Panc1 (cell line): ENCODE measurements at regions not wholly inside any gene's neighbourhood (a gene's known extent, or its start where the extent isn't known, plus 50 kb on each side); places are given as distances from the start of the nearest gene placed in this dataset.

Source experiments
- ATAC-seq: fragments of 200-7000 bp; cut with Tn5 transposase; 2 replicates; pipeline ENCODE4 v1.9.1; 2020; ENCODE audit warnings: mild to moderate bottlenecking, moderate library complexity
- BruUV-seq: library from RNA; stranded (reverse); fragments of 400-500 nt; replicated peaks from 2 replicates; lab custom pipeline; 2021; lab: Mats Ljungman, UMichigan
- CTCF ChIA-PET: fragments of 300-600 bp; sonication (Branson Sonifier 250); formaldehyde crosslinking; loops from one replicate; lab custom pipeline; 2022; ENCODE audit warnings: antibody characterized with exemption; lab: Charles Lee
- POLR2A ChIA-PET: fragments of 300-600 bp; sonication (Branson Sonifier 250); formaldehyde crosslinking; loops from one replicate; lab custom pipeline; 2022; ENCODE audit warnings: antibody characterized with exemption; lab: Charles Lee
- DNase-seq: peaks from one replicate; pipeline ENCODE4 v3.0.0-alpha.2; 2010; ENCODE audit warnings: low read depth, low spot score
- H3K27ac ChIP-seq: 2 replicates; pipeline ENCODE4 v1.5.1; 2011; ENCODE audit warnings: mild to moderate bottlenecking, low read length, inconsistent platforms
- H3K27me3 ChIP-seq: fragments of 200-500 bp; sonication (Bioruptor generic); 2 replicates; pipeline ENCODE4 v1.6.0; 2014; ENCODE audit warnings: low read length, inconsistent platforms; ENCODE audit not compliant: control insufficient read depth, insufficient read depth
- H3K36me3 ChIP-seq: fragments of 200-500 bp; sonication (Bioruptor generic); 2 replicates; pipeline ENCODE4 v1.5.1; 2014; ENCODE audit warnings: inconsistent platforms, mild to moderate bottlenecking, low read length, moderate library complexity; ENCODE audit not compliant: control insufficient read depth, insufficient read depth
- H3K4me1 ChIP-seq: 2 replicates; pipeline ENCODE4 v1.5.1; 2011; ENCODE audit warnings: inconsistent platforms, mild to moderate bottlenecking, low read length, moderate library complexity; ENCODE audit not compliant: control insufficient read depth, insufficient read depth
- H3K4me3 ChIP-seq, 2 experiments: 2 replicates each; pipeline ENCODE4 v1.5.1; 2011 to 2012; ENCODE audit warnings: low read depth in 2 of 2, low read length in 2 of 2, mild to moderate bottlenecking in 2 of 2, inconsistent platforms in 1 of 2, moderate library complexity in 1 of 2
- H3K9me3 ChIP-seq: fragments of 200-500 bp; sonication (Bioruptor generic); 2 replicates; pipeline ENCODE4 v1.5.1; 2014; ENCODE audit warnings: low read depth, mild to moderate bottlenecking, inconsistent platforms, low read length, moderate library complexity; ENCODE audit not compliant: control insufficient read depth, insufficient read depth
- POLR2AphosphoS5 ChIP-seq: IDR thresholded peaks from 2 replicates; pipeline ENCODE4 v1.6.1; 2012; ENCODE audit warnings: mild to moderate bottlenecking, low read depth, low read length, moderate library complexity
- SIN3A ChIP-seq: IDR thresholded peaks from 2 replicates; pipeline ENCODE4 v1.6.1; 2012; ENCODE audit warnings: low read depth, mild to moderate bottlenecking, low read length, moderate library complexity, borderline replicate concordance; ENCODE audit not compliant: insufficient read depth
- TCF7L2 ChIP-seq: IDR thresholded peaks from 2 replicates; pipeline ENCODE4 v1.6.1; 2011; ENCODE audit warnings: mild to moderate bottlenecking, low read depth, low read length, inconsistent platforms
- in situ Hi-C: cut with HindIII; loops from 2 replicates; pipeline ENCODE4 v1.10.0; 2016; ENCODE audit warnings: low sequenced_read_pairs, low pct_unique_long_range_greater_than_20kb
- intact Hi-C: fragments of 100-400 bp; cut with micrococcal nuclease; formaldehyde crosslinking; loops from one replicate; pipeline ENCODE4 v1.10.0; 2022; ENCODE audit not compliant: unreplicated experiment
- TF ChIP-seq, protein P1 (sequence below), 2 experiments: IDR thresholded peaks; 2 replicates each; pipeline ENCODE4 v1.6.1; 2011 to 2012; ENCODE audit warnings: low read depth in 2 of 2, control low read depth in 1 of 2, low read length in 1 of 2, mild to moderate bottlenecking in 1 of 2, moderate library complexity in 1 of 2; ENCODE audit not compliant: insufficient read depth in 1 of 2
- TF ChIP-seq, protein P2 (sequence below): fragments of 450-650 bp; IDR thresholded peaks from 2 replicates; pipeline ENCODE4 v1.5.1; 2017; ENCODE audit warnings: mild to moderate bottlenecking

DNA sequence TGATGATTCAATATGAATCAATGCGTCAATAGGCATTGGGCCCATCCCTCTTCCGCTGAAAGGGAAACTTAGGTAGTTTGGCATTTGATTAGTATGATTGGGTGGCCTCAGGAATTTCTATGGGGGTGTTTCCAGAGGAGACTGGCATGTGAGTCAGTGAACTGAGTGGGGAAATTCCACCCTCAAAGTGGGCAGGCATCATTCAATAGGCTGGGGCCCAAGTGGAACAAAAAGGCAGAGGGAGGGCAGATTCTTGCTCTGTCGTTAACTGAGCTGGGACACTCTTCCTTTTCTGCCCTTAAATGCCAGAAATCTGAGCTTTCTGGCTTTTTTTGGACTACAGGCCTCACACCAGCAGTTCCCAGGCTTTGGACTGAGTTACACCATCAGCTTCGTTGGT, 373.5 kb downstream of the RPS29 start:
- H3K4me1 ChIP-seq = no peaks in the 10 kb centered on the region
- H3K27ac ChIP-seq = no peak overlapping the region
- ChIA-PET POLR2A (no interaction called here), CTCF (no interaction called here)
- intact Hi-C loops (no loop called here), in situ Hi-C loops (no loop called here)
- DNase-seq = no peak
- BruUV-seq = no TSS peak
- H3K36me3 ChIP-seq = no peaks in the 10 kb centered on the region
- H3K9me3 ChIP-seq = no peaks in the 10 kb centered on the region
- H3K27me3 ChIP-seq = no peaks in the 10 kb centered on the region; the same call in 1 of the 2 replicates
- no peak overlapping the region for H3K4me3 ChIP-seq
- TF ChIP-seq SIN3A = no peak
- TF ChIP-seq, protein P1, sequence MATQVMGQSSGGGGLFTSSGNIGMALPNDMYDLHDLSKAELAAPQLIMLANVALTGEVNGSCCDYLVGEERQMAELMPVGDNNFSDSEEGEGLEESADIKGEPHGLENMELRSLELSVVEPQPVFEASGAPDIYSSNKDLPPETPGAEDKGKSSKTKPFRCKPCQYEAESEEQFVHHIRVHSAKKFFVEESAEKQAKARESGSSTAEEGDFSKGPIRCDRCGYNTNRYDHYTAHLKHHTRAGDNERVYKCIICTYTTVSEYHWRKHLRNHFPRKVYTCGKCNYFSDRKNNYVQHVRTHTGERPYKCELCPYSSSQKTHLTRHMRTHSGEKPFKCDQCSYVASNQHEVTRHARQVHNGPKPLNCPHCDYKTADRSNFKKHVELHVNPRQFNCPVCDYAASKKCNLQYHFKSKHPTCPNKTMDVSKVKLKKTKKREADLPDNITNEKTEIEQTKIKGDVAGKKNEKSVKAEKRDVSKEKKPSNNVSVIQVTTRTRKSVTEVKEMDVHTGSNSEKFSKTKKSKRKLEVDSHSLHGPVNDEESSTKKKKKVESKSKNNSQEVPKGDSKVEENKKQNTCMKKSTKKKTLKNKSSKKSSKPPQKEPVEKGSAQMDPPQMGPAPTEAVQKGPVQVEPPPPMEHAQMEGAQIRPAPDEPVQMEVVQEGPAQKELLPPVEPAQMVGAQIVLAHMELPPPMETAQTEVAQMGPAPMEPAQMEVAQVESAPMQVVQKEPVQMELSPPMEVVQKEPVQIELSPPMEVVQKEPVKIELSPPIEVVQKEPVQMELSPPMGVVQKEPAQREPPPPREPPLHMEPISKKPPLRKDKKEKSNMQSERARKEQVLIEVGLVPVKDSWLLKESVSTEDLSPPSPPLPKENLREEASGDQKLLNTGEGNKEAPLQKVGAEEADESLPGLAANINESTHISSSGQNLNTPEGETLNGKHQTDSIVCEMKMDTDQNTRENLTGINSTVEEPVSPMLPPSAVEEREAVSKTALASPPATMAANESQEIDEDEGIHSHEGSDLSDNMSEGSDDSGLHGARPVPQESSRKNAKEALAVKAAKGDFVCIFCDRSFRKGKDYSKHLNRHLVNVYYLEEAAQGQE (IDR thresholded peaks at IDR 0.05; ENCODE audit: insufficient read depth in 1 of 2, low read depth in 2 of 2, low read length in 1 of 2) = no peak
- TF ChIP-seq TCF7L2 = no peak
- no peak for TF ChIP-seq POLR2AphosphoS5
- TF ChIP-seq, protein P2, sequence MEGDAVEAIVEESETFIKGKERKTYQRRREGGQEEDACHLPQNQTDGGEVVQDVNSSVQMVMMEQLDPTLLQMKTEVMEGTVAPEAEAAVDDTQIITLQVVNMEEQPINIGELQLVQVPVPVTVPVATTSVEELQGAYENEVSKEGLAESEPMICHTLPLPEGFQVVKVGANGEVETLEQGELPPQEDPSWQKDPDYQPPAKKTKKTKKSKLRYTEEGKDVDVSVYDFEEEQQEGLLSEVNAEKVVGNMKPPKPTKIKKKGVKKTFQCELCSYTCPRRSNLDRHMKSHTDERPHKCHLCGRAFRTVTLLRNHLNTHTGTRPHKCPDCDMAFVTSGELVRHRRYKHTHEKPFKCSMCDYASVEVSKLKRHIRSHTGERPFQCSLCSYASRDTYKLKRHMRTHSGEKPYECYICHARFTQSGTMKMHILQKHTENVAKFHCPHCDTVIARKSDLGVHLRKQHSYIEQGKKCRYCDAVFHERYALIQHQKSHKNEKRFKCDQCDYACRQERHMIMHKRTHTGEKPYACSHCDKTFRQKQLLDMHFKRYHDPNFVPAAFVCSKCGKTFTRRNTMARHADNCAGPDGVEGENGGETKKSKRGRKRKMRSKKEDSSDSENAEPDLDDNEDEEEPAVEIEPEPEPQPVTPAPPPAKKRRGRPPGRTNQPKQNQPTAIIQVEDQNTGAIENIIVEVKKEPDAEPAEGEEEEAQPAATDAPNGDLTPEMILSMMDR = no peak
- ATAC-seq = no peak

DNA sequence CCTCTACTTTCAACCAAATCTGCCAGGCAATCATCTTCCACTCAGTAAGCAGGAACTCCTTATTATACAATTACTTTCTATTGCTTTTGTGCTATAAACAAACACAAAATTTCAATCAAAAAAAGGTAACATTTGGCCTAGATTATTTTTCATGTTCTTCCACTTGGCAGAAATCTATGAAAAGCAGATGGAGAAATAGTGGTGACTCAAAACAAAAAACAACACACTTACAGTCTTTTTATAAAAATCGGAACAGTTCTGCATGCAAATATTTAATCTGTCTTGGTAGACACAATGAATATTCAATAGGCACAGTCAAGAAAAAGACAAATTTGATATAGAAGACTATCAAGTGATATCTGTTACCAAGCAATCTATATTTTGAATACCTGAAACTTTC, 376.8 kb downstream of the RPS29 start:
- H3K27me3 ChIP-seq = no peaks in the 10 kb centered on the region
- POLR2A ChIA-PET = interaction anchor here (0.6 kb wide), 1 partner anchor 28 kb away, joined by 4 read pairs; no protein-coding TSS in a partner anchor
- TF ChIP-seq, protein P2 = no peak
- TF ChIP-seq SIN3A (no peak), TCF7L2 (no peak)
- TF ChIP-seq, protein P1 (IDR thresholded peaks at IDR 0.05; ENCODE audit: insufficient read depth in 1 of 2, low read depth in 2 of 2, low read length in 1 of 2) = no peak
- intact Hi-C loops (no loop called here), in situ Hi-C loops (no loop called here)
- H3K4me1 ChIP-seq = no peaks in the 10 kb centered on the region
- BruUV-seq = no TSS peak
- H3K9me3 ChIP-seq = no peaks in the 10 kb centered on the region
- no peaks in the 10 kb centered on the region for H3K36me3 ChIP-seq
- H3K4me3 ChIP-seq = no peak overlapping the region
- ATAC-seq = no peak
- no peak overlapping the region for H3K27ac ChIP-seq
- DNase-seq = no peak
- CTCF ChIA-PET = no interaction called here
